H1 (cell line): ENCODE measurements at regions not wholly inside any gene's neighbourhood (a gene's known extent, or its start where the extent isn't known, plus 50 kb on each side); places are given as distances from the start of the nearest gene placed in this dataset.

ENCODE experiments used
- ATF3 ChIP-seq: IDR thresholded peaks from 2 replicates; pipeline ENCODE4 v1.6.1; 2011; ENCODE audit warnings: low read depth, mild to moderate bottlenecking, low read length; ENCODE audit not compliant: insufficient read depth
- CTBP2 ChIP-seq: IDR thresholded peaks from 2 replicates; pipeline ENCODE4 v1.7.0; 2011; ENCODE audit warnings: borderline replicate concordance, mild to moderate bottlenecking, moderate library complexity, mixed read lengths, low read length; ENCODE audit not compliant: insufficient read depth, insufficient read length
- EP300 ChIP-seq, 2 experiments: IDR thresholded peaks; 1 replicate in 1 of 2; 2 replicates in 1 of 2; pipeline ENCODE4 v1.6.1; 2011 to 2012; ENCODE audit warnings: low read depth in 2 of 2, low read length in 2 of 2, mild to moderate bottlenecking in 2 of 2, borderline replicate concordance in 1 of 2, inconsistent platforms in 1 of 2, moderate library complexity in 1 of 2
- TCF12 ChIP-seq: IDR thresholded peaks from 2 replicates; pipeline ENCODE4 v1.6.1; 2011; ENCODE audit warnings: low read depth, mild to moderate bottlenecking, low read length
- YY1 ChIP-seq: IDR thresholded peaks from 2 replicates; pipeline ENCODE4 v1.6.1; 2011; ENCODE audit warnings: low read depth, mild to moderate bottlenecking, low read length

DNA sequence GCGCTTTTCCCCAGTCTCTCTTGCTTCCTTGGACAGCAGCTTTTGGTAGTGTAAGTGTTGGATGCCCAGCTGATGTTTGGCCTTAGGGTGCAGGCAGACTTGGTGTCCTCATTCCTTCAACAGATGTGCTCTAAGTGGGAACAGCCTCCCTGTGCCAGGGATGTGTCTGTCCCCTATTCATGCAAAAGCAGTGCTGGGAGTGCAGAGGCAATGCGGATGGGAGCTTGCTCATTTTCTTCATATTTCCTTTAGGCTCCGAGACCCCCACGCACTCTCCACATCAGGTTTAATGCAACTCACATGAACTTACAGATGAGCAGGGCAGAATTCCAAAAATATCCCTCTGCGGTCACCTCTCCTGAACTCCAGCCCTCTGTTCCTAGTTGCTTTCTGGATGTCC is 96.1 kb downstream of the IER5 start (continued):
- TF ChIP-seq YY1 (no peak), TCF12 (no peak), ATF3 (no peak), CTBP2 (no peak), EP300 (IDR thresholded peaks at IDR 0.05; ENCODE audit: borderline replicate concordance in 1 of 2, low read depth in 2 of 2, low read length in 2 of 2) (no peak)
